Activated CD8-positive, alpha-beta T cell treated with anti-CD3 and anti-CD28 coated beads, Interleukin-2, amount 10 ng/mL, durations not matched to agents 7 days and 5 days (primary cell): ENCODE measurements at regions not wholly inside any gene's neighbourhood (a gene's known extent, or its start where the extent isn't known, plus 50 kb on each side); places are given as distances from the start of the nearest gene placed in this dataset.
"Not testable (repeated sequence)": the region's sequence is repeated elsewhere in the genome, so short reads cannot be mapped to it uniquely, and the experiment has no call there.

Experiments used
- ATAC-seq: fragments of 150-1000 bp; cut with Tn5 transposase; one replicate; pipeline ENCODE4 v1.10.0; 2021; ENCODE audit warnings: moderate library complexity
- CTCF ChIA-PET: fragments of 350-600 bp; sonication (Branson Sonifier 250); formaldehyde crosslinking; loops from one replicate; lab custom pipeline; 2021; ENCODE audit warnings: antibody characterized with exemption; lab: Charles Lee
- POLR2A ChIA-PET: fragments of 350-600 bp; sonication (Branson Sonifier 250); formaldehyde crosslinking; loops from one replicate; lab custom pipeline; 2021; ENCODE audit warnings: antibody characterized with exemption; lab: Charles Lee
- DNase-seq: peaks from one replicate; pipeline ENCODE4 v3.0.0-alpha.2; 2020
- H3K27ac Mint-ChIP-seq: one replicate; pipeline ENCODE4 v1.8.0; 2021; ENCODE audit warnings: mild to moderate bottlenecking, mixed read lengths
- H3K27me3 Mint-ChIP-seq: one replicate; pipeline ENCODE4 v1.8.0; 2021; ENCODE audit warnings: low read depth, mixed read lengths
- H3K36me3 Mint-ChIP-seq: one replicate; pipeline ENCODE4 v1.8.0; 2021; ENCODE audit warnings: low read depth, mixed read lengths
- H3K4me1 Mint-ChIP-seq: one replicate; pipeline ENCODE4 v1.8.0; 2021; ENCODE audit warnings: low read depth, mixed read lengths
- H3K4me3 Mint-ChIP-seq: one replicate; pipeline ENCODE4 v1.8.0; 2021; ENCODE audit warnings: mild to moderate bottlenecking, mixed read lengths
- H3K9me3 Mint-ChIP-seq: one replicate; pipeline ENCODE4 v1.8.0; 2022; ENCODE audit warnings: mixed read lengths; ENCODE audit not compliant: insufficient read depth

GRCh38 chr4:179164267-179164999 lies 1722.2 kb upstream of the AGA start:
- Mint-ChIP-seq H3K4me3 (no peak overlapping the region), H3K27ac (no peak overlapping the region), H3K36me3 (no peaks in the 10 kb centered on the region), H3K4me1 (no peaks in the 10 kb centered on the region), H3K27me3 (no peaks in the 10 kb centered on the region), H3K9me3 (no peaks in the 10 kb centered on the region)
- ATAC-seq (no peak), DNase-seq (no peak)
- ChIA-PET POLR2A (no interaction called here), CTCF (no interaction called here)

GRCh38 chr4:179165000-179165738 lies 1722.9 kb upstream of the AGA start:
- DNase-seq (no peak), ATAC-seq (no peak)
- Mint-ChIP-seq H3K9me3 (no peaks in the 10 kb centered on the region), H3K4me3 (no peak overlapping the region), H3K27ac (no peak overlapping the region), H3K36me3 (no peaks in the 10 kb centered on the region), H3K4me1 (no peaks in the 10 kb centered on the region), H3K27me3 (no peaks in the 10 kb centered on the region)
- ChIA-PET POLR2A (no interaction called here), CTCF (no interaction called here)

GRCh38 chr4:179165862-179166261 lies 1723.6 kb upstream of the AGA start:
- Mint-ChIP-seq H3K27me3 (no peaks in the 10 kb centered on the region), H3K36me3 (no peaks in the 10 kb centered on the region), H3K9me3 (no peaks in the 10 kb centered on the region), H3K4me1 (no peaks in the 10 kb centered on the region), H3K27ac (no peak overlapping the region), H3K4me3 (no peak overlapping the region)
- CTCF ChIA-PET = no interaction called here
- POLR2A ChIA-PET = no interaction called here
- DNase-seq = no peak
- no peak for ATAC-seq

- H3K9me3 Mint-ChIP-seq, POLR2A ChIA-PET, DNase-seq, ATAC-seq, H3K36me3 Mint-ChIP-seq, H3K27me3 Mint-ChIP-seq, H3K4me3 Mint-ChIP-seq, H3K4me1 Mint-ChIP-seq, H3K27ac Mint-ChIP-seq, CTCF ChIA-PET: not testable (repeated sequence)
Observed at GRCh38 chr4:179170308-179170707, 1728.1 kb upstream of the AGA start.

- CTCF ChIA-PET = no interaction called here
- no peak for DNase-seq
- Mint-ChIP-seq H3K4me3 (no peak overlapping the region), H3K36me3 (no peaks in the 10 kb centered on the region), H3K4me1 (no peaks in the 10 kb centered on the region), H3K27me3 (no peaks in the 10 kb centered on the region), H3K27ac (no peak overlapping the region), H3K9me3 (no peaks in the 10 kb centered on the region)
- no peak for ATAC-seq
- POLR2A ChIA-PET = no interaction called here
Observed at GRCh38 chr4:179182741-179183140, 1740.5 kb upstream of the AGA start.

- no peaks in the 10 kb centered on the region for H3K4me1 Mint-ChIP-seq
- ChIA-PET POLR2A (no interaction called here), CTCF (no interaction called here)
- ATAC-seq = no peak
- H3K27me3 Mint-ChIP-seq = no peaks in the 10 kb centered on the region
- DNase-seq = no peak
- peaks cover 5% of the 10 kb centered on the region for H3K9me3 Mint-ChIP-seq
- no peak overlapping the region for H3K27ac Mint-ChIP-seq
- no peak overlapping the region for H3K4me3 Mint-ChIP-seq
- H3K36me3 Mint-ChIP-seq = no peaks in the 10 kb centered on the region
Observed at GRCh38 chr4:179195887-179196286, 1753.7 kb upstream of the AGA start.

GRCh38 chr4:179196511-179196910 lies 1754.3 kb upstream of the AGA start:
- POLR2A ChIA-PET = no interaction called here
- H3K4me1 Mint-ChIP-seq = no peaks in the 10 kb centered on the region

GRCh38 chr4:179200681-179201080 lies 1758.4 kb upstream of the AGA start:
- Mint-ChIP-seq H3K27ac (no peak overlapping the region), H3K4me3 (no peak overlapping the region), H3K9me3 (no peaks in the 10 kb centered on the region), H3K36me3 (no peaks in the 10 kb centered on the region), H3K27me3 (no peaks in the 10 kb centered on the region), H3K4me1 (no peaks in the 10 kb centered on the region)
- DNase-seq (no peak), ATAC-seq (no peak)
- CTCF ChIA-PET = no interaction called here
- POLR2A ChIA-PET = no interaction called here

More at GRCh38 chr4:179196511-179196910, 1754.3 kb upstream of the AGA start:
- H3K27me3 Mint-ChIP-seq = no peaks in the 10 kb centered on the region
- no peaks in the 10 kb centered on the region for H3K36me3 Mint-ChIP-seq
- no peak overlapping the region for H3K27ac Mint-ChIP-seq
- ATAC-seq = no peak
- H3K4me3 Mint-ChIP-seq = no peak overlapping the region
- DNase-seq = no peak
- peaks cover 5% of the 10 kb centered on the region for H3K9me3 Mint-ChIP-seq
- CTCF ChIA-PET = no interaction called here

GRCh38 chr4:179225594-179225993 lies 1783.4 kb upstream of the AGA start:
- Mint-ChIP-seq H3K27me3 (no peaks in the 10 kb centered on the region), H3K9me3 (peaks cover 14% of the 10 kb centered on the region), H3K4me3 (no peak overlapping the region), H3K36me3 (no peaks in the 10 kb centered on the region), H3K4me1 (no peaks in the 10 kb centered on the region), H3K27ac (no peak overlapping the region)
- no peak for DNase-seq
- ChIA-PET CTCF (interaction anchor here (0.5 kb wide), 1 partner anchor 128 kb away, joined by 3 read pairs; no protein-coding TSS in a partner anchor), POLR2A (no interaction called here)
- no peak for ATAC-seq

- no peak overlapping the region for H3K27ac Mint-ChIP-seq
- H3K27me3 Mint-ChIP-seq = no peaks in the 10 kb centered on the region
- ChIA-PET POLR2A (no interaction called here), CTCF (no interaction called here)
- no peaks in the 10 kb centered on the region for H3K36me3 Mint-ChIP-seq
- H3K9me3 Mint-ChIP-seq = peaks cover 7% of the 10 kb centered on the region
- no peak for ATAC-seq
- no peaks in the 10 kb centered on the region for H3K4me1 Mint-ChIP-seq
- no peak overlapping the region for H3K4me3 Mint-ChIP-seq
- DNase-seq = no peak
Observed at GRCh38 chr4:179248821-179249220, 1806.6 kb upstream of the AGA start.

- Mint-ChIP-seq H3K36me3 (no peaks in the 10 kb centered on the region), H3K27ac (no peak overlapping the region), H3K9me3 (peaks cover 2% of the 10 kb centered on the region), H3K4me3 (no peak overlapping the region), H3K27me3 (no peaks in the 10 kb centered on the region), H3K4me1 (no peaks in the 10 kb centered on the region)
- ATAC-seq = no peak
- no peak for DNase-seq
- ChIA-PET POLR2A (no interaction called here), CTCF (interaction anchor here (0.7 kb wide), 1 partner anchor 64 kb away, joined by 3 read pairs; no protein-coding TSS in a partner anchor)
Observed at GRCh38 chr4:179268791-179269190, 1826.6 kb upstream of the AGA start.

GRCh38 chr4:179272282-179272681 lies 1830.0 kb upstream of the AGA start:
- DNase-seq (no peak), ATAC-seq (no peak)
- H3K4me1 Mint-ChIP-seq = no peaks in the 10 kb centered on the region
- H3K4me3 Mint-ChIP-seq = no peak overlapping the region
- H3K27me3 Mint-ChIP-seq = no peaks in the 10 kb centered on the region
- H3K36me3 Mint-ChIP-seq = no peaks in the 10 kb centered on the region
- H3K27ac Mint-ChIP-seq = no peak overlapping the region
- POLR2A ChIA-PET = no interaction called here
- CTCF ChIA-PET = no interaction called here
- peaks cover 8% of the 10 kb centered on the region for H3K9me3 Mint-ChIP-seq
